H1 (cell line): ENCODE measurements at regions not wholly inside any gene's neighbourhood (a gene's known extent, or its start where the extent isn't known, plus 50 kb on each side); places are given as distances from the start of the nearest gene placed in this dataset.

Source experiments
- CBX5 ChIP-seq: fragments of 300-800, 300-1000 bp; sonication (generic); IDR thresholded peaks from 2 replicates; pipeline ENCODE4 v1.7.1; 2016; ENCODE audit warnings: antibody characterized with exemption, low read length, low read depth
- CREB1 ChIP-seq: IDR thresholded peaks from 2 replicates; pipeline ENCODE4 v1.6.1; 2012; ENCODE audit warnings: inconsistent platforms
- GABPA ChIP-seq: IDR thresholded peaks from 2 replicates; pipeline ENCODE4 v1.6.1; 2011; ENCODE audit warnings: mild to moderate bottlenecking, low read length, moderate library complexity, borderline replicate concordance; ENCODE audit not compliant: insufficient read depth
- JUND ChIP-seq: IDR thresholded peaks from 2 replicates; pipeline ENCODE4 v1.6.1; 2011; ENCODE audit warnings: mild to moderate bottlenecking, improper control_type of control experiment, low read length
- POLR2A ChIP-seq, 2 experiments: IDR thresholded peaks; 1 replicate in 1 of 2; 2 replicates in 1 of 2; pipeline ENCODE4 v1.6.1; 2011; ENCODE audit warnings: low read depth in 2 of 2, low read length in 2 of 2, mild to moderate bottlenecking in 2 of 2; ENCODE audit errors: control extremely low read depth in 1 of 2
- POLR2AphosphoS5 ChIP-seq: IDR thresholded peaks from 2 replicates; pipeline ENCODE4 v1.6.1; 2011; ENCODE audit warnings: low read depth, low read length
- RAD21 ChIP-seq, 2 experiments: IDR thresholded peaks in 1 of 2; conservative IDR thresholded peaks in 1 of 2; 2 replicates each; pipeline ENCODE4 v1.6.1; 2011; ENCODE audit warnings: low read depth in 2 of 2, low read length in 2 of 2, improper control_type of control experiment in 1 of 2, inconsistent platforms in 1 of 2, mild to moderate bottlenecking in 1 of 2, moderate library complexity in 1 of 2
- SIN3A ChIP-seq, 2 experiments: IDR thresholded peaks in 1 of 2; conservative IDR thresholded peaks in 1 of 2; 2 replicates each; pipeline ENCODE4 v1.6.1; 2011 to 2012; ENCODE audit warnings: low read length in 2 of 2, improper control_type of control experiment in 1 of 2, low read depth in 1 of 2, mild to moderate bottlenecking in 1 of 2
- SP1 ChIP-seq: IDR thresholded peaks from 2 replicates; pipeline ENCODE4 v1.6.1; 2011; ENCODE audit warnings: low read depth, low read length
- TBP ChIP-seq: IDR thresholded peaks from 2 replicates; pipeline ENCODE4 v1.6.1; 2011; ENCODE audit warnings: low read depth, low read length, improper control_type of control experiment
- ZNF274 ChIP-seq: IDR thresholded peaks from 2 replicates; pipeline ENCODE4 v1.7.0; 2012; ENCODE audit warnings: low read length, borderline replicate concordance; ENCODE audit errors: extremely low read depth
- TF ChIP-seq, protein P1 (sequence below), 3 experiments: IDR thresholded peaks; 1 replicate in 2 of 3; 2 replicates in 1 of 3; pipeline versions ENCODE4 v1.5.1 to v1.6.1; 2011; ENCODE audit warnings: low read length in 3 of 3, mild to moderate bottlenecking in 3 of 3, inconsistent platforms in 2 of 3, low read depth in 1 of 3, moderate library complexity in 1 of 3; ENCODE audit not compliant: insufficient read depth in 1 of 3; ENCODE audit errors: control extremely low read depth in 1 of 3
- TF ChIP-seq, protein P2 (sequence below): IDR thresholded peaks from 2 replicates; pipeline ENCODE4 v1.6.1; 2011; ENCODE audit warnings: low read depth, mild to moderate bottlenecking, low read length; ENCODE audit not compliant: insufficient read depth
- TF ChIP-seq, protein P3 (sequence below): IDR thresholded peaks from 2 replicates; pipeline ENCODE4 v1.6.1; 2012; ENCODE audit warnings: low read length, inconsistent platforms

DNA sequence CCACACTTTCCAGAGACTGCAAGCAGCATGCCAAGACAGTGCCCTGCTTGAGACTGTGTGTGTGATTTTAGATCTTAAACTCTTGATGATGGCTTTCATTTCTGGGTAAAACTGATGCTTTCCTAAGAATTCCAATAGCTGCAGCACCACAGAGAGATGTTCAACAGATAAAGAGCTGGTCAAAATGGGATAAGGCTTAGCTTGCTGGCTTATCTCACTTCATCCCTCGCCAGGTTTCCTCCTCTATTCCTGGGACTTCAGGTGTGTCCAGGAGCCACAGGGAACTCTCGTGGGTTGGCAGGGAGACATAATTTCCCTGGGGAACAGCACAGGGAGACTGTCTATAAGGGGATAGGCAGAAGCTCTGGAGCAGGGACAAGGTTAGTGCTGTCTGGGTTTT lies 137.3 kb downstream of the KCTD15 start:
- TF ChIP-seq GABPA, result no peak
- TF ChIP-seq, protein P1, sequence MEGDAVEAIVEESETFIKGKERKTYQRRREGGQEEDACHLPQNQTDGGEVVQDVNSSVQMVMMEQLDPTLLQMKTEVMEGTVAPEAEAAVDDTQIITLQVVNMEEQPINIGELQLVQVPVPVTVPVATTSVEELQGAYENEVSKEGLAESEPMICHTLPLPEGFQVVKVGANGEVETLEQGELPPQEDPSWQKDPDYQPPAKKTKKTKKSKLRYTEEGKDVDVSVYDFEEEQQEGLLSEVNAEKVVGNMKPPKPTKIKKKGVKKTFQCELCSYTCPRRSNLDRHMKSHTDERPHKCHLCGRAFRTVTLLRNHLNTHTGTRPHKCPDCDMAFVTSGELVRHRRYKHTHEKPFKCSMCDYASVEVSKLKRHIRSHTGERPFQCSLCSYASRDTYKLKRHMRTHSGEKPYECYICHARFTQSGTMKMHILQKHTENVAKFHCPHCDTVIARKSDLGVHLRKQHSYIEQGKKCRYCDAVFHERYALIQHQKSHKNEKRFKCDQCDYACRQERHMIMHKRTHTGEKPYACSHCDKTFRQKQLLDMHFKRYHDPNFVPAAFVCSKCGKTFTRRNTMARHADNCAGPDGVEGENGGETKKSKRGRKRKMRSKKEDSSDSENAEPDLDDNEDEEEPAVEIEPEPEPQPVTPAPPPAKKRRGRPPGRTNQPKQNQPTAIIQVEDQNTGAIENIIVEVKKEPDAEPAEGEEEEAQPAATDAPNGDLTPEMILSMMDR (IDR thresholded peaks at IDR 0.05; ENCODE audit: control extremely low read depth in 1 of 3, insufficient read depth in 1 of 3, low read depth in 1 of 3, low read length in 3 of 3), result no peak
- no peak for TF ChIP-seq TBP
- TF ChIP-seq CBX5, result no peak
- no peak for TF ChIP-seq SIN3A (conservative IDR thresholded peaks at IDR 0.05 in 1 of 2, IDR thresholded peaks at IDR 0.05 in 1 of 2; ENCODE audit: low read depth in 1 of 2, low read length in 2 of 2)
- TF ChIP-seq SP1, result no peak
- TF ChIP-seq POLR2A (IDR thresholded peaks at IDR 0.05; ENCODE audit: control extremely low read depth in 1 of 2, low read depth in 2 of 2, low read length in 2 of 2), result no peak
- no peak for TF ChIP-seq ZNF274
- TF ChIP-seq, protein P2, sequence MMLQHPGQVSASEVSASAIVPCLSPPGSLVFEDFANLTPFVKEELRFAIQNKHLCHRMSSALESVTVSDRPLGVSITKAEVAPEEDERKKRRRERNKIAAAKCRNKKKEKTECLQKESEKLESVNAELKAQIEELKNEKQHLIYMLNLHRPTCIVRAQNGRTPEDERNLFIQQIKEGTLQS, result no peak
- TF ChIP-seq, protein P3, sequence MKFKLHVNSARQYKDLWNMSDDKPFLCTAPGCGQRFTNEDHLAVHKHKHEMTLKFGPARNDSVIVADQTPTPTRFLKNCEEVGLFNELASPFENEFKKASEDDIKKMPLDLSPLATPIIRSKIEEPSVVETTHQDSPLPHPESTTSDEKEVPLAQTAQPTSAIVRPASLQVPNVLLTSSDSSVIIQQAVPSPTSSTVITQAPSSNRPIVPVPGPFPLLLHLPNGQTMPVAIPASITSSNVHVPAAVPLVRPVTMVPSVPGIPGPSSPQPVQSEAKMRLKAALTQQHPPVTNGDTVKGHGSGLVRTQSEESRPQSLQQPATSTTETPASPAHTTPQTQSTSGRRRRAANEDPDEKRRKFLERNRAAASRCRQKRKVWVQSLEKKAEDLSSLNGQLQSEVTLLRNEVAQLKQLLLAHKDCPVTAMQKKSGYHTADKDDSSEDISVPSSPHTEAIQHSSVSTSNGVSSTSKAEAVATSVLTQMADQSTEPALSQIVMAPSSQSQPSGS, result no peak
- TF ChIP-seq CREB1, result no peak
- no peak for TF ChIP-seq POLR2AphosphoS5
- TF ChIP-seq RAD21 (IDR thresholded peaks at IDR 0.05 in 1 of 2, conservative IDR thresholded peaks at IDR 0.05 in 1 of 2; ENCODE audit: low read depth in 2 of 2, low read length in 2 of 2), result no peak
- no peak for TF ChIP-seq JUND
